ENCODE measurements at regions not wholly inside any gene's neighbourhood (a gene's known extent, or its start where the extent isn't known, plus 50 kb on each side); places are given as distances from the start of the nearest gene placed in this dataset.

DNA sequence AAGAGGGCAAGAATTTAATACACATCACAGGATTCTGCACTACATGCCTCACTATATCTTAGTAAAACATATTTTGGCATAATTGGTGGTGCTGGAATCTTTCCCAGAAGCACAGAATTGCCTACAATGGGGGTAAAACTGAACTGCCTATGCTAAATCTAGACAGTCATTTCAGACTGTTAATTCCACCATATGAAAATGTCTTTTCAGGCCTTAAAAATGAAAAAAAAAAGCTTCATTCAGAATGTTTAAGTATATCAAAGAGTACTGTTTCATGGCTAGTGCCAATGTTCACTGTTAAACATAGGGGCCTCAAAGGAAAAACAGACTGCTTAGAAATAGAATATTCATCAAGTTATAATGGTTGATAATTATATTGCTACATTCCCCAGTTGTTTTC, 797.0 kb downstream of the PCDH19 start:
- Histone ChIP-seq H3K36me3 (ENCODE audit: insufficient read depth, low read length) (no peaks in the 10 kb centered on the region), H3K9me3 (ENCODE audit: control insufficient read depth, insufficient read depth, low read length) (no peaks in the 10 kb centered on the region), H3K4me1 (ENCODE audit: insufficient read depth, low read length) (peaks cover 18% of the 10 kb centered on the region), H3K9ac (ENCODE audit: low read depth, low read length) (no peak overlapping the region; the same call in 1 of the 2 replicates)

DNA sequence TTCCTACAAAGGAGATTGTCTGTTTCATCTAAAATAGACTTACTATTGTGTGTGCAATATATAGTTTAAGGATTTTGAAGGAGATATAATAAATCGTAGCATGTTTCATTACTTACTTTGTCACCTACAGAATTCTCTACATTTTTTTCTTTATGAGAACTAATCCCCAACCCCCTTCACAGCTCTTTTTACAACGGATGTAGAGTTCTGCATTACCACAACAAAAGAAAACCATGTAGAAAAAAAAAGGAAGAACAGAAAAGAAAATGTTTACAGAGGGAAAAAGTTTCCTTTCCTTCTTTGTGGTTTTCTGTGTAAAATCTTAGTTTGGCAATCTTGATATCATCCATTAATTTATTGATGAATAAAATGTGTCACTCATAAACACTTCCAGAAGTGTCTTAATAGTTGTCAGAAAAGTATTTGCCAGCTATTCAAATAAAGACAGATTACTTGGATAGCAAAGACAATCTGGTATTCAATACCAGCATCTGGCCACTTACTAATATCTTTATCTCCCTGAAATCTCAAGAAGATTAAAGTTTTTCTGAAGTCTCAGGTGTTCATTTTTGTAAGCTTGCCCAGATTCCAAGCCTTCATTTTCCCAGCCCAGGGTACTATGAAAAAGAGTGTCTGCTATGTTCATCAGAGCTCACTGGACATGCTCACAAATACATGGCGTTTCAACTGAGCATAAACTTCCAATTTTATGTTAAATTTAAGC, 806.8 kb downstream of the PCDH19 start:
- H3K9ac ChIP-seq (ENCODE audit: low read depth, low read length), result no peak overlapping the region
- H3K36me3 ChIP-seq (ENCODE audit: insufficient read depth, low read length), result no peaks in the 10 kb centered on the region
- peaks cover 20% of the 10 kb centered on the region for H3K4me1 ChIP-seq (ENCODE audit: insufficient read depth, low read length)
- no peaks in the 10 kb centered on the region for H3K9me3 ChIP-seq (ENCODE audit: control insufficient read depth, insufficient read depth, low read length)

DNA sequence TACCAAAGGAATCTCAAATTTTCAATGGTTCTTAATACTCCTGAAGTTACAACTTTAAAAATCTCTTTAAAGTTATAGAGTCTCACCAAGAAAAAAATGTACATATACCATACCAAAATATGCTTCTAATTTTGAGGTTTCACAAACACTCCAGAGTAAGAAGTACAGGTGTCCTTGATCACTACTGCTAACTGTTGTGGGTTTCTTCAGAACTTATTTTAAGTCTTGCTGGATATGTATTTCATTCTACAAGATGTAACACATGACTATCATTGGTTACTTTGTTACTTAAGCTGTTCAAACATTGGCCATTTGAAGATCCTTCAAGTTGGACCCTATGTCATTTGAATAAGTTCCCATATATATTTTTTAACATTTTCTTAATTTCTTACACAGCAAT, 808.0 kb downstream of the PCDH19 start:
- Histone ChIP-seq H3K4me1 (ENCODE audit: insufficient read depth, low read length) (peaks cover 15% of the 10 kb centered on the region), H3K9me3 (ENCODE audit: control insufficient read depth, insufficient read depth, low read length) (no peaks in the 10 kb centered on the region), H3K9ac (ENCODE audit: low read depth, low read length) (no peak overlapping the region), H3K36me3 (ENCODE audit: insufficient read depth, low read length) (no peaks in the 10 kb centered on the region)

DNA sequence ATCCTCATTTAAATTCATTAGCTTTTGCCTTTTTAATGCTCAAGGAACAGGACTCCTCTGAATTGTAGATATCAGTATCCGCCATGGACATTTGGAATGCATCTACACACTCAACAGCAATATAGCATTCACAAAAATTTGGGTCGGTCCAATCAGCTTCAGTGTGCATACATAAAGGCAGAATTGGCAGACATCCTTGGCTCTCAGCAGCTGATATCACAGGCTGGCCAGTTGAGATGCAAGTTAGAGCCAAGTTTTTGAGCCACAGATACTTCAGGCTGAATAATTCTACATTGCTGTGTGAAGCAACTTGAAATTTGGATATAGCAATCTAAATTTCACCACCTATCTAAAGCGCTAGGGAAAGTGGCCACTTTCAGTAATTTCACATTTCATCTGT, 821.1 kb downstream of the PCDH19 start:
- Histone ChIP-seq H3K4me1 (ENCODE audit: insufficient read depth, low read length) (no peaks in the 10 kb centered on the region), H3K9me3 (ENCODE audit: control insufficient read depth, insufficient read depth, low read length) (no peaks in the 10 kb centered on the region), H3K36me3 (ENCODE audit: insufficient read depth, low read length) (no peaks in the 10 kb centered on the region), H3K9ac (ENCODE audit: low read depth, low read length) (no peak overlapping the region)

DNA sequence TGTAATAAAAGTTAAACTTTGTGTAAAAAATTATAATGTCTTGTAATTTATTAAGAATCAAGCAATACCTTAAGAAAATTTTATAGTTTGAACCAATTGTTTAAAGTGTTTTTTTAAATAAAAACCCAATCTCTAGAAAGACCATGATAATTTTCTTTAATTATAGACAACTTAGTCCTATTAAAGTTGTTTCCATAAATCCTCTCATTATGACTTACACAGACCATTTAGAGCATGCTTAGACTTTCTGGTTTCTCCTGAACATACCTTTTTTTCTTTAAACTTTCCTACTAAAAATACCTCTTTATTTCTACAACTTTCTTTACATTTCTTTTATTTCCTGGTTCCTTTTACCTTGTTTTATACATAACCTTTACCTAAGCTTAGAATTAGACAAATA, 837.4 kb downstream of the PCDH19 start:
- H3K9ac ChIP-seq (ENCODE audit: low read depth, low read length), result no peak overlapping the region
- H3K9me3 ChIP-seq (ENCODE audit: control insufficient read depth, insufficient read depth, low read length), result peaks cover 10% of the 10 kb centered on the region
- no peaks in the 10 kb centered on the region for H3K36me3 ChIP-seq (ENCODE audit: insufficient read depth, low read length)
- no peaks in the 10 kb centered on the region for H3K4me1 ChIP-seq (ENCODE audit: insufficient read depth, low read length)

DNA sequence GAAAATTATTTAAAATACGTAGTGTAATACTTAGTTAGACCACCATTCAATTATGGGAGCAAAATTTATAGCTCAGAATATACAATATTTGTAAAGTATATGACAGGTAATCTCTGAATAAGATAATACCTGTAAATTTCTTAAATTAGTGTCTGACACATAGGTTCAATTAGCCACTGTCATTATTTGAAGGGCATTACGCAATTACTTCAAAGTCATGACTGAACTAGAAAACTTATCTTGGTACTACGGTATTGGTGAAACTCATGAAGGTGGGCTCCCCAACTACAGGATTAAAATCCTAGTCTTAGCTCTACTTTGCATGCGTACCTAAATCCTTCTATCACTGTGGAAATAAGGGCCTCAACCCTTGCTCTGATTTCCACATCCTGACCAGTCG, 860.7 kb downstream of the PCDH19 start:
- Histone ChIP-seq H3K36me3 (ENCODE audit: insufficient read depth, low read length) (no peaks in the 10 kb centered on the region), H3K9ac (ENCODE audit: low read depth, low read length) (no peak overlapping the region), H3K9me3 (ENCODE audit: control insufficient read depth, insufficient read depth, low read length) (no peaks in the 10 kb centered on the region), H3K4me1 (ENCODE audit: insufficient read depth, low read length) (no peaks in the 10 kb centered on the region)

DNA sequence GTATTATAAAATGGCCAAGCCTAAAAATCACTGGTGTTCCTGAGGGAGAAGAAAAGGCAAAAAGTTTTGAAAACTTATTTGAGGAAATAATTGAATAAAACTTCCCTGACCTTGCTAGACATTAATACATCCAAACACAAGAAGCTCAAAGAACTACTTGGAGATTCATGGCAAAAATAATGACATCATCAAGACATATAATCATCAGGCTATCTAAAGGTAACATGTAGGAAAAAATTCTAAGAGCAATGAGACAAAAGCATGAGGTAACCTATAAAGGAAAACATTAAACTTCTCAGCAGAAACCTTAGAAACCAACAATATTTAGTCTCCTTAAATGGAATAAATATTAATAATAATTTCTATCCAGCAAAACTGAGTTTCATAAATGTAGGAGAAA, 887.6 kb downstream of the PCDH19 start:
- no peaks in the 10 kb centered on the region for H3K9me3 ChIP-seq (ENCODE audit: control insufficient read depth, insufficient read depth, low read length)
- no peak overlapping the region for H3K9ac ChIP-seq (ENCODE audit: low read depth, low read length)
- H3K4me1 ChIP-seq (ENCODE audit: insufficient read depth, low read length), result no peaks in the 10 kb centered on the region; the same call in 1 of the 2 replicates
- no peaks in the 10 kb centered on the region for H3K36me3 ChIP-seq (ENCODE audit: insufficient read depth, low read length)

DNA sequence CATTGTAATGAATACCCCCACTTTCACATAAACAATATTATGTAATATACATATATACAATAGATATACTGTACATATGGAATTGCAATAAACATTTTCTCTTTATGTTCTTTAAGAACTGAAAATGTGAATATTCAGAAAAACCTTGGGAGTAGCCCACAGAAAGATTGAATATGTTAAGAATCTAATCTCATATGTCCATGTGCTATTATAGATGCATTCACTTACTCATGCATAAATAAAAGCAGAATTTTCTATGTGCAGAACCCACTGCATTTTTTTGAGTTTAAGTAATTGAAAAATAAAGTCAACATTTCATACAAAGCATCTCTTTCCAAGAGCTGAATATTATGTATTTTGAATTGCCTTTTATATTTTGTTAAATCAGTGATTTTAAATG, 902.3 kb downstream of the PCDH19 start:
- Histone ChIP-seq H3K9me3 (ENCODE audit: control insufficient read depth, insufficient read depth, low read length) (no peaks in the 10 kb centered on the region; the same call in 1 of the 2 replicates), H3K4me1 (ENCODE audit: insufficient read depth, low read length) (no peaks in the 10 kb centered on the region), H3K36me3 (ENCODE audit: insufficient read depth, low read length) (no peaks in the 10 kb centered on the region), H3K9ac (ENCODE audit: low read depth, low read length) (no peak overlapping the region)

DNA sequence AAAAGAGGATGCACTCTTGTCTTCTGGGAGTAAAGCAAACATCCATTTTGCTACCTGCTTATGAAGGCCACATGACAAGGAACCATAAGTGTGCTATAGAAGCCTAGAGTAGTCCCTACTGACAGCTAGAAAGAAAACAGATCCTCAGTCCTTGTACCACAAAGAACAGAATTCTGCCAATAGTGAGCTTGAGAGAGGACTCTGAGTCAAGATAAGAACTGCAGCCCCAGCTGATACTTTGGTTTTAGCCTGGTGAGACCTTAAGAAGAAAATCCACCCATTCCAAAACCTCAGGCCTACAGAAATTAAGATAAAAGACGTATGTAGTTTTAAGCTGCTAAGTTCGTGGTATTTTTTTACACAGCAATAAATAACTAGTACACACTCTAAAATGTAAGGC, 914.6 kb downstream of the PCDH19 start:
- Histone ChIP-seq H3K9ac (ENCODE audit: low read depth, low read length) (no peak overlapping the region), H3K4me1 (ENCODE audit: insufficient read depth, low read length) (no peaks in the 10 kb centered on the region), H3K9me3 (ENCODE audit: control insufficient read depth, insufficient read depth, low read length) (peaks cover 3% of the 10 kb centered on the region; the same call in 1 of the 2 replicates), H3K36me3 (ENCODE audit: insufficient read depth, low read length) (no peaks in the 10 kb centered on the region)

DNA sequence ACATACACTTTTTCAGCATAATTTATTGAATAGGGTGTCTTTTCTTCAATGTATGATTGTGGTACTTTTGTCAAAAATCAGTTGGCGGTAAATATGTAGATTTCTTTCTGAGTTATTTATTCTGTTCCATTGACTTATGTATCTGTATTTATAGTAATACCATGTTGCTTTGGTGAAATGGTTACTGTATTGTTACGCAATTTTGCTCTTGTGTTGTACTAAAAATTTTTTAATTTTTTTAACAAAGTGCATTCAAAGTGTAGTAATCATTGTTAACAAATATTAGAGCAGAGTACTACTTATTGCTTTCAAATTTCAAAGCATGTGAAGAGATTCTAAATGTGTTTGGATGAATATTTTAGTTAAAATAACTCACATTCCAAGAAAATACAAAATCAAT, 915.4 kb downstream of the PCDH19 start:
- Histone ChIP-seq H3K9ac (ENCODE audit: low read depth, low read length) (no peak overlapping the region), H3K4me1 (ENCODE audit: insufficient read depth, low read length) (no peaks in the 10 kb centered on the region), H3K9me3 (ENCODE audit: control insufficient read depth, insufficient read depth, low read length) (peaks cover 3% of the 10 kb centered on the region; the same call in 1 of the 2 replicates), H3K36me3 (ENCODE audit: insufficient read depth, low read length) (no peaks in the 10 kb centered on the region)

DNA sequence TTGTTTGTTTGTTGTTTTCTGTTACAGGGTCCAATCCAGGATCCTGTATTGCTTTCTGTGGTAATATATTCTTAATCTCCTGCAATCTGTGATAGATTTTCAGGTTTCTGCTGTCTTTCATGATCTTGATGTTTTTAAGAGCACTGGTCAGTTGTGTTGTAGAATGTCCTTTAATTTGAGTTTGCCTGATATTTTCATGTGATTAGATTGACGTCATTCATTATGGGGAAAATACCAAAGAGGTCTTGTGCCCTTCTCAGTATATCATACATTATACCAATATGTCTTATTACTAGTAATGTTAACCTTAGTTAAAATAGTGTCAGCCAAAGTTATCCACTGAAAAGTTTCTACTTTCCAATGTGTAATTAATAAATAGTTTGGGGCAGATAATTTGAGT, 929.3 kb downstream of the PCDH19 start:
- no peaks in the 10 kb centered on the region for H3K36me3 ChIP-seq (ENCODE audit: insufficient read depth, low read length)

DNA sequence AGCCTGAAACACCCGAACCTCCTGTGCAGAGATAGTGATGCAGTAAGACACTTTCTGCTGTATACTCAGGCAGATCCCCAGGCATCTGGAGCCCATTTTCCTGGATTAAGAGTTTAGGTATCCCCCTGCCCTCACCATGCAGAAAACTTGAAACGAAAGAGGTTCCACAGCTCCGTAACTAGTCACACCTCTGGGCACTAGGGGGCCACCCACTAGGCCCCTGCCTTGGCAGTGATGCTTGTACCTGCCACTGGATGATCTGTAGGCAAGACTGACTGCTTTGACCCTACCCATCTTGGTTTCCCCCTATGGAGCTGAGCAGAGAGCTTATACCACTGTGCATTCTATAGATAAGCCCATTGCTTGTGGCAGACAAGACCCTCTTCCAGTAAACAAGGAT, 940.6 kb downstream of the PCDH19 start:
- Histone ChIP-seq H3K9me3 (ENCODE audit: control insufficient read depth, insufficient read depth, low read length) (no peaks in the 10 kb centered on the region), H3K9ac (ENCODE audit: low read depth, low read length) (no peak overlapping the region), H3K4me1 (ENCODE audit: insufficient read depth, low read length) (no peaks in the 10 kb centered on the region), H3K36me3 (ENCODE audit: insufficient read depth, low read length) (no peaks in the 10 kb centered on the region)

More for the DNA sequence above, 929.3 kb downstream of the PCDH19 start:
- no peak overlapping the region for H3K9ac ChIP-seq (ENCODE audit: low read depth, low read length)
- no peaks in the 10 kb centered on the region for H3K4me1 ChIP-seq (ENCODE audit: insufficient read depth, low read length)
- H3K9me3 ChIP-seq (ENCODE audit: control insufficient read depth, insufficient read depth, low read length), result no peaks in the 10 kb centered on the region

DNA sequence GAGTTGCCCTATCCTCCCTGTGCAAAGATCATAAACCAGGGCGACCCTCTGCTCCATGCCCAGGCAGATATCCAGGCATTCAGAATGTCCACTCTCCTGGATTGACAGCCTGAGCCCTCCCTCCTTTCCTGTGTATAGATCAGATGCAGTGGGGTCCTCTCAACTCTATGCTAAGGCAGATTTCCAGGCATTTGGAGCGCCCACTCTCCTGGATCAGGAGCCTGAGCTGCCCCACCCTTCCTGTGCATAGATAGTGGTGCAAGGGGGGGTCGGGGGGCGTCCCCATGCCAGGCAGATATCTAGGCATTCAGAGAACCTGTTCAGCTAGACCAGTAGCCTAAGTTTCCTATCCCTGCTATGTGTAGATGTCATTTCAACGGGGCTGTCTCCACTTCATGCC, 941.1 kb downstream of the PCDH19 start:
- Histone ChIP-seq H3K9me3 (ENCODE audit: control insufficient read depth, insufficient read depth, low read length) (no peaks in the 10 kb centered on the region), H3K9ac (ENCODE audit: low read depth, low read length) (no peak overlapping the region), H3K36me3 (ENCODE audit: insufficient read depth, low read length) (no peaks in the 10 kb centered on the region), H3K4me1 (ENCODE audit: insufficient read depth, low read length) (no peaks in the 10 kb centered on the region)

DNA sequence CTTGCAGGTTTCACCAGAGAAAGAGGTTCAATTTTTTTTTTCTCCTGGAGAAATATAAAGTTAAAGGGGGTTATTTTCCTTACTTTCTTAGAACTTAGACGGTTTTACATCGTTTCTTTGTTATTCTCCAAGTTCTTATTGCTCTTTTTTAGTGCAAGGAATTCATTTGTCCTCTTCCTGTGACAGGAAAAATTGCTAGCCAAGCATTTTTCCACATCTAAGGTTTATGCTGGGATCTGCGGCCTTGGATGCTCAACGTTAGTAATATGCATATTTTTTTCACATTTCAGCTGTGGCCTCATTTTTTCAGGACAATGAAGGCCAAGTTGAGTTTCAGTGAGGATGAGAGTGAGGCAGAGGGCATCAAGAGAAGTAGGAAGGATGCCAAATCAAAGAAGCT, 948.9 kb downstream of the PCDH19 start:
- Histone ChIP-seq H3K9ac (ENCODE audit: low read depth, low read length) (no peak overlapping the region), H3K9me3 (ENCODE audit: control insufficient read depth, insufficient read depth, low read length) (no peaks in the 10 kb centered on the region), H3K4me1 (ENCODE audit: insufficient read depth, low read length) (no peaks in the 10 kb centered on the region), H3K36me3 (ENCODE audit: insufficient read depth, low read length) (no peaks in the 10 kb centered on the region)

DNA sequence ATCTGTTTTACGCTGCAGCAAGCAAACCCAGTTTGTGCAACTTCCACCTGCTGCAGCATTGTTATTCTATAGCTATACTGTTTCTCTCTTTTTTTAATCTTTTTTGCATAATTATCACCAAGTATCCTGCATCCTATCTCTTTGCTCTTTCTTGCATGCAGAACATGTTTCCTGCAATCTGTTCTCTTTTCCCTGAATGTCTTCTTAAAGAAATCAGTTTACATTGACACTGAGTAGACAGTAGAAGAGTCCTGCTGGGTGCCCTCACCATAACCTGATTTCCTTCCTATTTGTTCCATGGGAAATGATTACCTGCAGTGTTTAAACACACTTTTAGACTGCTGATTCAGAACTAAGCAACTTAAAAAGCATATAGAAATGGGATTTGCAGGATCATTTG, 964.7 kb downstream of the PCDH19 start:
- no peaks in the 10 kb centered on the region for H3K36me3 ChIP-seq (ENCODE audit: insufficient read depth, low read length)
- H3K9ac ChIP-seq (ENCODE audit: low read depth, low read length), result no peak overlapping the region
- no peaks in the 10 kb centered on the region for H3K9me3 ChIP-seq (ENCODE audit: control insufficient read depth, insufficient read depth, low read length)
- H3K4me1 ChIP-seq (ENCODE audit: insufficient read depth, low read length), result no peaks in the 10 kb centered on the region
